IMR-90 (cell line): ENCODE measurements at regions not wholly inside any gene's neighbourhood (a gene's known extent, or its start where the extent isn't known, plus 50 kb on each side); places are given as distances from the start of the nearest gene placed in this dataset.

ENCODE experiments used
- ATAC-seq: fragments of 200-7000 bp; cut with Tn5 transposase; 2 replicates; pipeline ENCODE4 v1.9.1; 2020; ENCODE audit warnings: low read depth, mild to moderate bottlenecking, moderate library complexity
- BruUV-seq: library from RNA; stranded (reverse); fragments of 400-500 nt; replicated peaks from 2 replicates; lab custom pipeline; 2021; lab: Mats Ljungman, UMichigan
- CTCF ChIA-PET: fragments of 300-600 bp; formaldehyde crosslinking; extraction: SDS; loops from one replicate; lab custom pipeline; 2021; ENCODE audit warnings: antibody characterized with exemption; lab: Yijun Ruan, JAX
- POLR2A ChIA-PET: fragments of 300-600 bp; sonication (Branson Sonifier 250); formaldehyde crosslinking; loops from one replicate; lab custom pipeline; 2022; ENCODE audit warnings: antibody characterized with exemption; ENCODE audit not compliant: unreplicated experiment; lab: Charles Lee
- DNase-seq: peaks from one replicate; pipeline ENCODE4 v3.0.0; 2013
- H2AFZ ChIP-seq: replicated peaks from 2 replicates; pipeline ENCODE3; 2013; ENCODE audit warnings: low read length, mild to moderate bottlenecking; ENCODE audit not compliant: poor library complexity
- H2AK5ac ChIP-seq: 2 replicates; pipeline ENCODE4 v1.6.1; 2013; ENCODE audit warnings: low read depth, low read length, inconsistent platforms
- H2AK9ac ChIP-seq: replicated peaks from 2 replicates; pipeline ENCODE3; 2013; ENCODE audit warnings: mild to moderate bottlenecking, low read depth, low read length, moderate library complexity; ENCODE audit not compliant: poor library complexity
- H2BK120ac ChIP-seq: 2 replicates; pipeline ENCODE4 v1.6.1; 2013; ENCODE audit warnings: low read depth, low read length, inconsistent platforms
- H2BK15ac ChIP-seq: 3 replicates; pipeline ENCODE4 v1.6.1; 2013; ENCODE audit warnings: low read depth, low read length, inconsistent platforms
- H2BK20ac ChIP-seq: 2 replicates; pipeline ENCODE4 v1.6.1; 2013; ENCODE audit warnings: low read depth, mild to moderate bottlenecking, inconsistent platforms, low read length, moderate library complexity
- H2BK5ac ChIP-seq: 2 replicates; pipeline ENCODE4 v1.6.1; 2013; ENCODE audit warnings: mild to moderate bottlenecking, low read depth, low read length, inconsistent platforms; ENCODE audit not compliant: poor library complexity, severe bottlenecking
- H3K14ac ChIP-seq: replicated peaks from 2 replicates; pipeline ENCODE4 v1.6.1; 2013; ENCODE audit warnings: low read depth, low read length, inconsistent platforms
- H3K18ac ChIP-seq: 2 replicates; pipeline ENCODE4 v1.6.1; 2013; ENCODE audit warnings: low read depth, low read length, control low read depth
- H3K23ac ChIP-seq: 2 replicates; pipeline ENCODE4 v1.6.1; 2013; ENCODE audit warnings: low read depth, low read length, inconsistent platforms
- H3K27ac ChIP-seq: 2 replicates; pipeline ENCODE4 v1.5.1; 2013; ENCODE audit warnings: mild to moderate bottlenecking, control low read depth, low read length; ENCODE audit not compliant: insufficient read depth
- H3K27me3 ChIP-seq: 2 replicates; pipeline ENCODE4 v1.6.1; 2013; ENCODE audit warnings: low read length; ENCODE audit not compliant: control insufficient read depth, insufficient read depth
- H3K36me3 ChIP-seq: 2 replicates; pipeline ENCODE4 v1.6.1; 2013; ENCODE audit warnings: low read length, mixed read lengths; ENCODE audit not compliant: control insufficient read depth, insufficient read depth
- H3K4ac ChIP-seq: 2 replicates; pipeline ENCODE4 v1.6.1; 2013; ENCODE audit warnings: low read depth, low read length, inconsistent platforms
- H3K4me1 ChIP-seq: 2 replicates; pipeline ENCODE4 v1.6.1; 2013; ENCODE audit warnings: low read length, mixed read lengths; ENCODE audit not compliant: control insufficient read depth, insufficient read depth
- H3K4me2 ChIP-seq: 2 replicates; pipeline ENCODE4 v1.6.1; 2013; ENCODE audit warnings: low read depth, mild to moderate bottlenecking, control low read depth, low read length, moderate library complexity
- H3K4me3 ChIP-seq: 2 replicates; pipeline ENCODE4 v1.5.1; 2013; ENCODE audit warnings: low read depth, mild to moderate bottlenecking, control low read depth, low read length, moderate library complexity; ENCODE audit not compliant: insufficient read depth
- H3K56ac ChIP-seq: 2 replicates; pipeline ENCODE4 v1.6.1; 2013; ENCODE audit warnings: low read length, inconsistent platforms; ENCODE audit not compliant: insufficient read depth; ENCODE audit errors: extremely low read depth
- H3K79me1 ChIP-seq, 2 experiments: 2 replicates each; pipeline ENCODE4 v1.6.1; 2013; ENCODE audit warnings: low read length in 2 of 2, inconsistent platforms in 1 of 2, low read depth in 1 of 2
- H3K9ac ChIP-seq: 2 replicates; pipeline ENCODE4 v1.6.1; 2013; ENCODE audit warnings: low read depth, low read length, control low read depth
- H3K9me1 ChIP-seq: 2 replicates; pipeline ENCODE4 v1.6.1; 2013; ENCODE audit warnings: low read length, inconsistent platforms; ENCODE audit not compliant: insufficient read depth
- H3K9me3 ChIP-seq: 2 replicates; pipeline ENCODE4 v1.6.1; 2013; ENCODE audit warnings: low read length; ENCODE audit not compliant: control insufficient read depth, insufficient read depth
- H4K20me1 ChIP-seq: 2 replicates; pipeline ENCODE4 v1.6.1; 2013; ENCODE audit warnings: low read length, inconsistent platforms; ENCODE audit not compliant: insufficient read depth
- H4K5ac ChIP-seq: 2 replicates; pipeline ENCODE4 v1.6.1; 2013; ENCODE audit warnings: mild to moderate bottlenecking, low read depth, low read length, control low read depth
- H4K8ac ChIP-seq, 2 experiments: 2 replicates each; pipeline ENCODE4 v1.6.1; 2013; ENCODE audit warnings: low read depth in 2 of 2, low read length in 2 of 2, control low read depth in 1 of 2, inconsistent platforms in 1 of 2
- H4K91ac ChIP-seq: 2 replicates; pipeline ENCODE4 v1.6.1; 2013; ENCODE audit warnings: low read depth, low read length, inconsistent platforms; ENCODE audit not compliant: insufficient read depth
- BHLHE40 ChIP-seq: fragments of 150-350 bp; IDR thresholded peaks from 2 replicates; pipeline ENCODE4 v1.6.1; 2016; ENCODE audit warnings: mild to moderate bottlenecking, low read depth, low read length
- CEBPB ChIP-seq: IDR thresholded peaks from 2 replicates; pipeline ENCODE4 v1.6.1; 2012; ENCODE audit warnings: low read depth, low read length, improper control_type of control experiment
- CTCF ChIP-seq: conservative IDR thresholded peaks from 2 replicates; pipeline ENCODE4 v1.5.1; 2012; ENCODE audit warnings: mild to moderate bottlenecking, low read depth, low read length, improper control_type of control experiment
- ELK1 ChIP-seq: fragments of 150-350 bp; IDR thresholded peaks from 2 replicates; pipeline ENCODE4 v1.6.1; 2016; ENCODE audit warnings: low read depth, mild to moderate bottlenecking, low read length, moderate library complexity, borderline replicate concordance
- FOS ChIP-seq: fragments of 150-350 bp; IDR thresholded peaks from 2 replicates; pipeline ENCODE4 v1.6.1; 2016; ENCODE audit warnings: low read depth, low read length
- POLR2A ChIP-seq: IDR thresholded peaks from 2 replicates; pipeline ENCODE4 v1.6.1; 2012; ENCODE audit warnings: mild to moderate bottlenecking, low read depth, low read length
- RFX5 ChIP-seq: IDR thresholded peaks from 2 replicates; pipeline ENCODE4 v1.8.0; 2012; ENCODE audit warnings: low read depth, mild to moderate bottlenecking, low read length, moderate library complexity
- SMC3 ChIP-seq: fragments of 150-350 bp; IDR thresholded peaks from 2 replicates; pipeline ENCODE4 v1.6.1; 2016; ENCODE audit warnings: low read depth, mild to moderate bottlenecking, antibody characterized with exemption, low read length, moderate library complexity
- WGBS, 2 experiments: methylation state at CpG; one replicate each; pipeline versions ENCODE4 v1.1.5 to v1.1.7; 2013; ENCODE audit warnings: missing lambda C conversion rate in 2 of 2; ENCODE audit not compliant: insufficient read length in 1 of 2; ENCODE audit errors: extremely low coverage in 2 of 2; 5-methylcytosine and 5-hydroxymethylcytosine counted together
- dilution Hi-C: fragments of 300-500 bp; cut with HindIII; formaldehyde crosslinking; loops from one replicate; pipeline ENCODE4 v1.14.3; 2018; ENCODE audit warnings: low sequenced_read_pairs; ENCODE audit not compliant: unreplicated experiment
- in situ Hi-C: fragments of 300-500 bp; cut with MboI; formaldehyde crosslinking; loops from 3 replicates; pipeline ENCODE4 v1.14.3; 2019; ENCODE audit warnings: low sequenced_read_pairs, inconsistent platforms, mixed read lengths
- intact Hi-C: fragments of 100-400 bp; cut with micrococcal nuclease; formaldehyde crosslinking; loops from 2 replicates; pipeline ENCODE4 v1.10.0; 2022

- ChIA-PET CTCF (interaction anchor here (1.2 kb wide), 1 partner anchor 77 kb away, joined by 3 read pairs; no protein-coding TSS in a partner anchor), POLR2A (no interaction called here)
- no peaks in the 10 kb centered on the region for H4K20me1 ChIP-seq
- no peak overlapping the region for H3K4me2 ChIP-seq
- no peak overlapping the region for H2AFZ ChIP-seq
- H2AK9ac ChIP-seq: no peak overlapping the region
- H3K9me1 ChIP-seq: peaks cover 4% of the 10 kb centered on the region; the same call in 1 of the 2 replicates
- no peak overlapping the region for H3K9ac ChIP-seq
- no TSS peak for BruUV-seq
- TF ChIP-seq POLR2A: no peak
- no peak for TF ChIP-seq FOS
- no peak for TF ChIP-seq CEBPB
- TF ChIP-seq CTCF: no peak
- no peak for TF ChIP-seq SMC3
- TF ChIP-seq ELK1: no peak
- no peak for TF ChIP-seq RFX5
- TF ChIP-seq BHLHE40: no peak
- no peak overlapping the region; the same call in 1 of the 2 replicates for H3K56ac ChIP-seq
- intact Hi-C loops: no loop called here
- no peak overlapping the region for H2BK5ac ChIP-seq
- 0 out of 3 replicates have a peak overlapping the region, but pooled peaks have one; percentile 82 for H2BK15ac ChIP-seq
- H3K79me1 ChIP-seq: no peaks in the 10 kb centered on the region
- peak overlapping the region; percentile 90 for H2BK20ac ChIP-seq
- no peak overlapping the region; the same call in 1 of the 2 replicates for H3K27ac ChIP-seq
- H3K4me1 ChIP-seq: peaks cover 25% of the 10 kb centered on the region
- H3K36me3 ChIP-seq: no peaks in the 10 kb centered on the region
- H3K4me3 ChIP-seq: no peak overlapping the region
- in situ Hi-C loops: no loop called here
- H3K18ac ChIP-seq: peak overlapping the region; percentile 90
- dilution Hi-C loops: no loop called here
- peak overlapping the region; percentile 95 for H2BK120ac ChIP-seq
- H3K14ac ChIP-seq: peak overlapping the region; percentile 76; the same call in 1 of the 2 replicates
- peak overlapping the region; percentile 39; the same call in 1 of the 2 replicates for H4K5ac ChIP-seq
- ATAC-seq (no peak), DNase-seq (peak; percentile 21)
- no peak overlapping the region for H3K23ac ChIP-seq
- WGBS, 2 experiments: no CpG with 5 or more reads among the region's 4 CpGs
- H3K9me3 ChIP-seq: no peaks in the 10 kb centered on the region
- H4K91ac ChIP-seq: 0 out of 2 replicates have a peak overlapping the region, but pooled peaks have one; percentile 27
- peak overlapping the region in 1 of 2 experiments; percentile 28; a peak in 1 of 4 replicates for H4K8ac ChIP-seq
- no peaks in the 10 kb centered on the region for H3K27me3 ChIP-seq
- H2AK5ac ChIP-seq: no peak overlapping the region
- peak overlapping the region; percentile 91 for H3K4ac ChIP-seq
Measured at GRCh38 chr2:53500181-53500580, 267.4 kb upstream of the CHAC2 start.
